C4-2B (cell line): ENCODE measurements at regions not wholly inside any gene's neighbourhood (a gene's known extent, or its start where the extent isn't known, plus 50 kb on each side); places are given as distances from the start of the nearest gene placed in this dataset.

ENCODE experiments used
- CTCF ChIP-seq: fragments of 450-650 bp; conservative IDR thresholded peaks from 2 replicates; pipeline ENCODE4 v1.5.1; 2017; ENCODE audit warnings: mild to moderate bottlenecking
- ZFX ChIP-seq: fragments of 450-650 bp; IDR thresholded peaks from 2 replicates; pipeline ENCODE4 v1.6.1; 2017

GRCh38 chr9:1532171-1532570, 482.0 kb downstream of the DMRT2 start:
- no peak for TF ChIP-seq CTCF
- TF ChIP-seq ZFX, result no peak
